CD4-positive, alpha-beta T cell treated with Interleukin-15 for 4 hours (primary cell): ENCODE measurements at regions not wholly inside any gene's neighbourhood (a gene's known extent, or its start where the extent isn't known, plus 50 kb on each side); places are given as distances from the start of the nearest gene placed in this dataset.

Experiments
- DNase-seq: peaks from one replicate; pipeline ENCODE4 v3.0.0-alpha.2; 2020; ENCODE audit warnings: low spot score

GRCh38 chr15:56868170-56868569 is 50.3 kb upstream of the TCF12 start:
- DNase-seq, result no peak

- no peak for DNase-seq
Observed at GRCh38 chr15:56866803-56867202, 51.6 kb upstream of the TCF12 start.

- no peak for DNase-seq
Observed at GRCh38 chr15:56857828-56858227, 60.6 kb upstream of the TCF12 start.

GRCh38 chr15:56856934-56857333 is 61.5 kb upstream of the TCF12 start:
- no peak for DNase-seq

- DNase-seq, result no peak
Observed at GRCh38 chr15:56844892-56845291, 73.6 kb upstream of the TCF12 start.

GRCh38 chr15:56844471-56844870 is 74.0 kb upstream of the TCF12 start:
- no peak for DNase-seq

GRCh38 chr15:56839641-56840040 is 78.8 kb upstream of the TCF12 start:
- DNase-seq, result no peak

GRCh38 chr15:56839099-56839498 is 79.3 kb upstream of the TCF12 start:
- DNase-seq, result no peak

- no peak for DNase-seq
Observed at GRCh38 chr15:56838085-56838484, 80.4 kb upstream of the TCF12 start.

- no peak for DNase-seq
Observed at GRCh38 chr15:56837273-56837672, 81.2 kb upstream of the TCF12 start.

- no peak for DNase-seq
Observed at GRCh38 chr15:56835718-56836171, 82.7 kb upstream of the TCF12 start.

GRCh38 chr15:56832125-56832524 is 86.3 kb upstream of the TCF12 start:
- no peak for DNase-seq

GRCh38 chr15:56831467-56832005 is 86.9 kb upstream of the TCF12 start:
- no peak for DNase-seq

- no peak for DNase-seq
Observed at GRCh38 chr15:56824175-56824574, 90.9 kb upstream of the ZNF280D start.

- peak; percentile 56 for DNase-seq
Observed at GRCh38 chr15:56821721-56822425, 88.6 kb upstream of the ZNF280D start.

GRCh38 chr15:56820333-56820732 is 87.0 kb upstream of the ZNF280D start:
- DNase-seq, result no peak

- no peak for DNase-seq
Observed at GRCh38 chr15:56817321-56818080, 84.2 kb upstream of the ZNF280D start.

- DNase-seq, result no peak
Observed at GRCh38 chr15:56816781-56817180, 83.5 kb upstream of the ZNF280D start.

- DNase-seq, result peak; percentile 9
Observed at GRCh38 chr15:56815247-56815646, 81.9 kb upstream of the ZNF280D start.

- DNase-seq, result no peak
Observed at GRCh38 chr15:56814429-56814828, 81.1 kb upstream of the ZNF280D start.

GRCh38 chr15:56813995-56814394 is 80.7 kb upstream of the ZNF280D start:
- no peak for DNase-seq

GRCh38 chr15:56812961-56813360 is 79.7 kb upstream of the ZNF280D start:
- DNase-seq, result no peak

GRCh38 chr15:56812221-56812620 is 78.9 kb upstream of the ZNF280D start:
- no peak for DNase-seq
